Mammary epithelial cell (primary cell): ENCODE measurements at regions not wholly inside any gene's neighbourhood (a gene's known extent, or its start where the extent isn't known, plus 50 kb on each side); places are given as distances from the start of the nearest gene placed in this dataset.

ENCODE experiments used
- CTCF ChIP-seq, 2 donors: IDR thresholded peaks in 1 of 2; conservative IDR thresholded peaks in 1 of 2; 2 replicates each; pipeline ENCODE4 v1.5.1; 2011 to 2012; ENCODE audit warnings: inconsistent platforms in 2 of 2, low read length in 2 of 2, mild to moderate bottlenecking in 2 of 2, control low read depth in 1 of 2, low read depth in 1 of 2; ENCODE audit not compliant: insufficient read depth in 1 of 2; ENCODE audit errors: extremely low read depth in 1 of 2
- EZH2 ChIP-seq: IDR thresholded peaks from 2 replicates; pipeline ENCODE4 v1.6.1; 2012; ENCODE audit warnings: low read length, inconsistent platforms, borderline replicate concordance

- no peak for TF ChIP-seq CTCF (conservative IDR thresholded peaks at IDR 0.05 in 1 of 2, IDR thresholded peaks at IDR 0.05 in 1 of 2; ENCODE audit: extremely low read depth in 1 of 2, insufficient read depth in 1 of 2, low read depth in 1 of 2, low read length in 2 of 2)
- no peak for TF ChIP-seq EZH2
Measured at GRCh38 chr4:135804785-135805184, 1603.2 kb upstream of the PABPC4L start.
